ENCODE measurements at regions not wholly inside any gene's neighbourhood (a gene's known extent, or its start where the extent isn't known, plus 50 kb on each side); places are given as distances from the start of the nearest gene placed in this dataset.

DNA sequence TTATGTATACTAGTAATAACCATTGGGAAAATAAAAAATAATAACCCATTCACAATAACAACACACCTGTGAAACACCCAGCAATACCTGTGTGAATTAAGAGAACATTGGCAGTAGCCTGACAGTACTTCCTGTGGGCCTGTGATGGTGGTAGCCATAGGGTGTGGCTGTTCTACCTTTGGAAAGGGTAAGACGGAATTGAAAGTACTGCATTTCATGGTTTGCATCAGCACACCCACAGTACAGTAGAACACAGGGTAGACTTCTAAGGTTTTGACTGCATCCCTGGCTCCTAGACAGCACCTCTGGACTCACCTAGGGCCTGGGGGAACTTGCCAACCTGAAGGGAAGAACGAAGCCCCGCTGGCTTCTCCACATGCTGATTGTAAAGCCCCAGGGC is 279.8 kb downstream of the HTR1B start:
- POLR2A ChIA-PET: no interaction called here
- DNase-seq (no peak), ATAC-seq (ENCODE audit: poor library complexity) (no peak)
- H3K36me3 ChIP-seq (ENCODE audit: insufficient read depth, low read length): no peaks in the 10 kb centered on the region
- no peaks in the 10 kb centered on the region for H3K4me1 ChIP-seq (ENCODE audit: insufficient read depth, low read length)
- Mint-ChIP-seq H3K4me3 (no peak overlapping the region), H3K27me3 (no peaks in the 10 kb centered on the region), H3K9me3 (peaks cover 13% of the 10 kb centered on the region), H3K36me3 (ENCODE audit: low read depth) (no peaks in the 10 kb centered on the region), H3K4me1 (ENCODE audit: low read depth) (no peaks in the 10 kb centered on the region), H3K27ac (no peak overlapping the region)
- H3K9me3 ChIP-seq (ENCODE audit: control insufficient read depth in 1 of 2, insufficient read depth in 1 of 2, low read length in 2 of 2): peaks cover 0 to 4% of the 10 kb centered on the region in 2 experiments
- H3K27ac ChIP-seq (ENCODE audit: low read depth in 1 of 2, low read length in 2 of 2): no peak overlapping the region
- CTCF ChIA-PET: no interaction called here
- intact Hi-C loops (cut with DNase I, micrococcal nuclease): no loop called here
- no peaks in the 10 kb centered on the region for H3K27me3 ChIP-seq (ENCODE audit: control insufficient read depth in 1 of 2, insufficient read depth in 2 of 2, low read length in 2 of 2)
- H3K4me3 ChIP-seq (ENCODE audit: low read length): no peak overlapping the region
- TF ChIP-seq, protein P1, sequence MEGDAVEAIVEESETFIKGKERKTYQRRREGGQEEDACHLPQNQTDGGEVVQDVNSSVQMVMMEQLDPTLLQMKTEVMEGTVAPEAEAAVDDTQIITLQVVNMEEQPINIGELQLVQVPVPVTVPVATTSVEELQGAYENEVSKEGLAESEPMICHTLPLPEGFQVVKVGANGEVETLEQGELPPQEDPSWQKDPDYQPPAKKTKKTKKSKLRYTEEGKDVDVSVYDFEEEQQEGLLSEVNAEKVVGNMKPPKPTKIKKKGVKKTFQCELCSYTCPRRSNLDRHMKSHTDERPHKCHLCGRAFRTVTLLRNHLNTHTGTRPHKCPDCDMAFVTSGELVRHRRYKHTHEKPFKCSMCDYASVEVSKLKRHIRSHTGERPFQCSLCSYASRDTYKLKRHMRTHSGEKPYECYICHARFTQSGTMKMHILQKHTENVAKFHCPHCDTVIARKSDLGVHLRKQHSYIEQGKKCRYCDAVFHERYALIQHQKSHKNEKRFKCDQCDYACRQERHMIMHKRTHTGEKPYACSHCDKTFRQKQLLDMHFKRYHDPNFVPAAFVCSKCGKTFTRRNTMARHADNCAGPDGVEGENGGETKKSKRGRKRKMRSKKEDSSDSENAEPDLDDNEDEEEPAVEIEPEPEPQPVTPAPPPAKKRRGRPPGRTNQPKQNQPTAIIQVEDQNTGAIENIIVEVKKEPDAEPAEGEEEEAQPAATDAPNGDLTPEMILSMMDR (IDR thresholded peaks at IDR 0.05): no peak

DNA sequence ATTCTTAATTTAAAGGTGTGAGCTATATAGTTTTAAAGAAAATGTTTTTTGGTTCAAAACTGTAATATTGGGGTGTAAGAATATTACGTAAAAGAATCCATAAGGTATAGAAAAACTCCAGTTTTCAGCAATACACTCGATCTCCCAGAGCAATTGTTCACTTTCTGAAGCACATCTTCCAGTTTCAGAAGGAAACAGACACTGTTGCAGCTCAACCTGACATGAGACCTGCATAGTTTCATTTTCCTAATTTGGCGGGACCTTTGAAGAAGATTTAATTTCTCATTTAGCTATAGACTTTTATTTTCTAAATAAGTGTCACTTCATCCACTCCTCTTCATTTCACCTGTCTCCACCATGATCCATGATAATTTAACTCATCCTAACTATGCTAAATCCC is 281.5 kb downstream of the HTR1B start:
- DNase-seq (no peak), ATAC-seq (ENCODE audit: poor library complexity) (no peak)
- TF ChIP-seq, protein P1 (IDR thresholded peaks at IDR 0.05): no peak
- H3K4me3 ChIP-seq (ENCODE audit: low read length): no peak overlapping the region
- peaks cover 6% of the 10 kb centered on the region for H3K9me3 Mint-ChIP-seq
- H3K27ac ChIP-seq (ENCODE audit: low read depth in 1 of 2, low read length in 2 of 2): no peak overlapping the region
- H3K36me3 ChIP-seq (ENCODE audit: insufficient read depth, low read length): no peaks in the 10 kb centered on the region
- H3K4me1 Mint-ChIP-seq (ENCODE audit: low read depth): no peaks in the 10 kb centered on the region
- no peaks in the 10 kb centered on the region for H3K27me3 ChIP-seq (ENCODE audit: control insufficient read depth in 1 of 2, insufficient read depth in 2 of 2, low read length in 2 of 2)
- CTCF ChIA-PET: no interaction called here
- no peak overlapping the region for H3K27ac Mint-ChIP-seq
- peaks cover 0 to 4% of the 10 kb centered on the region in 2 experiments for H3K9me3 ChIP-seq (ENCODE audit: control insufficient read depth in 1 of 2, insufficient read depth in 1 of 2, low read length in 2 of 2)
- no peaks in the 10 kb centered on the region for H3K36me3 Mint-ChIP-seq (ENCODE audit: low read depth)
- no peak overlapping the region for H3K4me3 Mint-ChIP-seq
- POLR2A ChIA-PET: no interaction called here
- intact Hi-C loops (cut with DNase I, micrococcal nuclease): no loop called here
- H3K4me1 ChIP-seq (ENCODE audit: insufficient read depth, low read length): no peaks in the 10 kb centered on the region
- no peaks in the 10 kb centered on the region for H3K27me3 Mint-ChIP-seq

DNA sequence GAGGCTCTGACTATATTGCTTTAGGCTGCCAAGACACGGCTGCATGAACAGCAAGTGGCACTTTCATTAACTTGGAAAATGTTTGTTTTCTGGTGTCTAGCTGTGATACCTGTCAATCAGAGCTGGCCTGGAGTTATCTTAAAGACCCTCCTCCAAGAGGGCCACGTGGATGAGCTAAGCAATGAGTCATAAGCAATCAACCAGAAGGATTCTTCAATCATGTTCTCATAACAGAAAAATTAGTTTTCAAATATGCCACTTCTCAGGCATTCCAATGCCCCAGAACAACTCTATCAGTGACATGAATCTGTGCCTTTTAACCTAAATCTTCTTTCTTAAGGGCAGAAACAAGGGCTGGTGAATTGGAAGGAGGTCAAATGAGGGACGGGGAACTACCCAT is 283.0 kb downstream of the HTR1B start:
- H3K36me3 ChIP-seq (ENCODE audit: insufficient read depth, low read length): no peaks in the 10 kb centered on the region
- Mint-ChIP-seq H3K27ac (no peak overlapping the region), H3K4me3 (no peak overlapping the region), H3K36me3 (ENCODE audit: low read depth) (no peaks in the 10 kb centered on the region), H3K4me1 (ENCODE audit: low read depth) (no peaks in the 10 kb centered on the region), H3K27me3 (no peaks in the 10 kb centered on the region), H3K9me3 (peaks cover 8% of the 10 kb centered on the region)
- ChIA-PET POLR2A (no interaction called here), CTCF (no interaction called here)
- TF ChIP-seq, protein P1 (IDR thresholded peaks at IDR 0.05): no peak
- intact Hi-C loops (cut with DNase I, micrococcal nuclease): no loop called here
- H3K4me3 ChIP-seq (ENCODE audit: low read length): no peak overlapping the region
- no peaks in the 10 kb centered on the region for H3K4me1 ChIP-seq (ENCODE audit: insufficient read depth, low read length)
- peaks cover 0 to 4% of the 10 kb centered on the region in 2 experiments for H3K9me3 ChIP-seq (ENCODE audit: control insufficient read depth in 1 of 2, insufficient read depth in 1 of 2, low read length in 2 of 2)
- no peak overlapping the region for H3K27ac ChIP-seq (ENCODE audit: low read depth in 1 of 2, low read length in 2 of 2)
- no peak for DNase-seq
- no peaks in the 10 kb centered on the region for H3K27me3 ChIP-seq (ENCODE audit: control insufficient read depth in 1 of 2, insufficient read depth in 2 of 2, low read length in 2 of 2)
- ATAC-seq (ENCODE audit: poor library complexity): no peak

All from CD4-positive, alpha-beta T cell (primary cell).